GM12878 (cell line): ENCODE measurements at regions not wholly inside any gene's neighbourhood (a gene's known extent, or its start where the extent isn't known, plus 50 kb on each side); places are given as distances from the start of the nearest gene placed in this dataset.

Experiments
- ATAC-seq: fragments of 200-7000 bp; cut with Tn5 transposase; 3 replicates; pipeline ENCODE4 v1.9.1; 2020; ENCODE audit warnings: mild to moderate bottlenecking, moderate library complexity
- BruUV-seq: library from RNA; stranded (reverse); fragments of 400-500 nt; replicated peaks from 2 replicates; lab custom pipeline; 2021; lab: Mats Ljungman, UMichigan
- CTCF ChIA-PET: fragments of 300-600 bp; sonication (Branson Sonifier 250); formaldehyde crosslinking; extraction: SDS; loops from one replicate; lab custom pipeline; 2021; ENCODE audit warnings: inconsistent platforms; lab: Yijun Ruan, JAX
- POLR2A ChIA-PET: fragments of 350-600 bp; formaldehyde crosslinking; extraction: SDS; loops from one replicate; lab custom pipeline; 2021; ENCODE audit warnings: inconsistent platforms; lab: Charles Lee
- RAD21 ChIA-PET: fragments of 300-600 bp; sonication (Branson Sonifier 250); formaldehyde crosslinking; loops from one replicate; lab custom pipeline; 2023; ENCODE audit warnings: antibody characterized with exemption; ENCODE audit not compliant: unreplicated experiment; lab: Charles Lee
- SMC1A ChIA-PET: fragments of 300-600 bp; sonication (Branson Sonifier 250); formaldehyde crosslinking; loops from one replicate; lab custom pipeline; 2023; ENCODE audit not compliant: unreplicated experiment, uncharacterized antibody; lab: Charles Lee
- DNase-seq: peaks from one replicate; pipeline ENCODE4 v3.0.0-alpha.2; 2011; ENCODE audit warnings: low read depth, low spot score
- FAIRE-seq: peaks from 3 replicates; lab custom pipeline; 2011; peaks lifted over from hg19 to GRCh38; lab: Jason Lieb, UNC
- H2AFZ ChIP-seq: 2 replicates; pipeline ENCODE4 v1.6.0; 2011; ENCODE audit warnings: low read depth, low read length, control low read depth; ENCODE audit not compliant: control insufficient read depth
- H3K27ac ChIP-seq: 2 replicates; pipeline ENCODE4 v1.5.1; 2011; ENCODE audit warnings: control low read depth; ENCODE audit not compliant: control insufficient read depth, insufficient read depth
- H3K27me3 ChIP-seq, 2 experiments: replicated peaks in 1 of 2; 2 replicates each; pipeline versions ENCODE4 v1.6.0 to v1.6.1; 2011; ENCODE audit warnings: low read length in 1 of 2; ENCODE audit not compliant: control insufficient read depth in 2 of 2, insufficient read depth in 2 of 2
- H3K36me3 ChIP-seq, 2 experiments: 2 replicates each; pipeline ENCODE4 v1.5.1; 2011; ENCODE audit warnings: low read length in 1 of 2; ENCODE audit not compliant: control insufficient read depth in 2 of 2, insufficient read depth in 2 of 2
- H3K4me1 ChIP-seq: 2 replicates; pipeline ENCODE4 v1.6.1; 2011; ENCODE audit warnings: mild to moderate bottlenecking, low read length, moderate library complexity, mixed read lengths; ENCODE audit not compliant: control insufficient read depth, insufficient read depth
- H3K4me2 ChIP-seq: 2 replicates; pipeline ENCODE4 v1.6.0; 2011; ENCODE audit warnings: control low read depth; ENCODE audit not compliant: control insufficient read depth, insufficient read depth
- H3K4me3 ChIP-seq: fragments of 200-600 bp; sonication (generic); 2 replicates; pipeline ENCODE4 v1.5.1; 2016
- H3K79me2 ChIP-seq: 2 replicates; pipeline ENCODE4 v1.6.0; 2011; ENCODE audit warnings: low read length; ENCODE audit not compliant: control insufficient read depth, insufficient read depth
- H3K9ac ChIP-seq: 2 replicates; pipeline ENCODE4 v1.8.0; 2011; ENCODE audit warnings: low read length, control low read depth, mixed read lengths; ENCODE audit not compliant: control insufficient read depth, insufficient read depth
- H3K9me3 ChIP-seq: replicated peaks from 3 replicates; pipeline ENCODE4 v1.5.1; 2011; ENCODE audit warnings: mild to moderate bottlenecking, low read length; ENCODE audit not compliant: control insufficient read depth, insufficient read depth
- H4K20me1 ChIP-seq: 2 replicates; pipeline ENCODE4 v1.6.0; 2011; ENCODE audit not compliant: control insufficient read depth, insufficient read depth
- ATF2 ChIP-seq: IDR thresholded peaks from 2 replicates; pipeline ENCODE4 v1.6.1; 2012; ENCODE audit warnings: low read length, inconsistent platforms
- CBFB ChIP-seq: IDR thresholded peaks from 2 replicates; pipeline ENCODE4 v1.6.1; 2016; ENCODE audit warnings: antibody characterized with exemption, low read depth
- CBX3 ChIP-seq: fragments of 200-600 bp; sonication (generic); IDR thresholded peaks from 2 replicates; pipeline ENCODE4 v1.6.1; 2016; ENCODE audit warnings: low read depth, borderline replicate concordance
- CHD2 ChIP-seq: IDR thresholded peaks from 2 replicates; pipeline ENCODE4 v1.6.1; 2011; ENCODE audit warnings: low read depth, low read length, improper control_type of control experiment, borderline replicate concordance
- FOXK2 ChIP-seq: fragments of 450-650 bp; IDR thresholded peaks from 2 replicates; pipeline ENCODE4 v1.6.1; 2017; ENCODE audit warnings: mild to moderate bottlenecking, moderate library complexity
- HDGF ChIP-seq: fragments of 450-650 bp; IDR thresholded peaks from 2 replicates; pipeline ENCODE4 v1.6.1; 2016; ENCODE audit warnings: antibody characterized with exemption
- RCOR1 ChIP-seq: conservative IDR thresholded peaks from 2 replicates; pipeline ENCODE4 v1.6.1; 2012; ENCODE audit warnings: low read depth, low read length, improper control_type of control experiment
- SIN3A ChIP-seq: IDR thresholded peaks from 2 replicates; pipeline ENCODE4 v1.6.1; 2012; ENCODE audit warnings: low read depth, low read length, improper control_type of control experiment
- WGBS: methylation state at CpG from one replicate; pipeline ENCODE4 v1.1.6; 2016; ENCODE audit warnings: low lambda C conversion rate; ENCODE audit not compliant: insufficient replicate concordance, insufficient coverage; ENCODE audit errors: missing lambda C conversion rate; 5-methylcytosine and 5-hydroxymethylcytosine counted together
- in situ Hi-C: fragments of 300-500 bp; cut with MboI; formaldehyde crosslinking; loops from 9 replicates; pipeline ENCODE4 v1.14.3; 2018; ENCODE audit warnings: mixed read lengths
- intact Hi-C: fragments of 100-400 bp; cut with micrococcal nuclease; formaldehyde crosslinking; loops from one replicate; pipeline ENCODE4 v1.14.2; 2022; ENCODE audit not compliant: unreplicated experiment

GRCh38 chr1:95631695-95632094, 397.7 kb downstream of the RWDD3 start:
- in situ Hi-C loops, result no loop called here
- H3K4me1 ChIP-seq, result no peaks in the 10 kb centered on the region
- no peaks in the 10 kb centered on the region for H3K36me3 ChIP-seq
- intact Hi-C loops, result no loop called here
- no peak overlapping the region for H3K27ac ChIP-seq
- no peaks in the 10 kb centered on the region for H4K20me1 ChIP-seq
- ChIA-PET POLR2A (no interaction called here), RAD21 (no interaction called here), SMC1A (no interaction called here), CTCF (no interaction called here)
- no peaks in the 10 kb centered on the region for H3K79me2 ChIP-seq
- TF ChIP-seq CBX3 (no peak), SIN3A (no peak), HDGF (no peak), ATF2 (no peak)
- FAIRE-seq (no peak), ATAC-seq (no peak), DNase-seq (no peak)
- no peak overlapping the region for H3K4me2 ChIP-seq
- no peak overlapping the region for H3K9ac ChIP-seq
- no peak overlapping the region for H2AFZ ChIP-seq
- H3K4me3 ChIP-seq, result no peak overlapping the region
- H3K9me3 ChIP-seq, result no peaks in the 10 kb centered on the region
- 64% methylated on average over 3 of the region's 3 CpGs for WGBS
- no TSS peak for BruUV-seq
- no peaks in the 10 kb centered on the region for H3K27me3 ChIP-seq

GRCh38 chr1:95635811-95636210, 401.8 kb downstream of the RWDD3 start:
- in situ Hi-C loops, result no loop called here
- ChIA-PET POLR2A (no interaction called here), CTCF (no interaction called here), RAD21 (no interaction called here), SMC1A (no interaction called here)
- H3K4me3 ChIP-seq, result no peak overlapping the region
- no peak overlapping the region for H3K4me2 ChIP-seq
- intact Hi-C loops, result no loop called here
- H3K9me3 ChIP-seq, result no peaks in the 10 kb centered on the region
- FAIRE-seq (no peak), DNase-seq (no peak), ATAC-seq (no peak)
- no peaks in the 10 kb centered on the region for H3K4me1 ChIP-seq
- H3K79me2 ChIP-seq, result no peaks in the 10 kb centered on the region
- 27% methylated on average over 3 of the region's 3 CpGs for WGBS
- no TSS peak for BruUV-seq
- no peaks in the 10 kb centered on the region for H3K36me3 ChIP-seq
- H3K27me3 ChIP-seq, result no peaks in the 10 kb centered on the region
- TF ChIP-seq FOXK2 (no peak), RCOR1 (no peak), CBFB (no peak), CHD2 (no peak)
- H3K27ac ChIP-seq, result no peak overlapping the region
- no peak overlapping the region for H3K9ac ChIP-seq
- no peak overlapping the region for H2AFZ ChIP-seq
- H4K20me1 ChIP-seq, result no peaks in the 10 kb centered on the region
